Large intestine (tissue), 3 donors: ENCODE measurements at regions not wholly inside any gene's neighbourhood (a gene's known extent, or its start where the extent isn't known, plus 50 kb on each side); places are given as distances from the start of the nearest gene placed in this dataset.

Experiments used
- DNase-seq, 2 donors: peaks; one replicate each; pipeline versions ENCODE4 v3.0.0 to v3.0.0-alpha.2; 2013
- H3K27ac ChIP-seq: one replicate; pipeline ENCODE4 v1.5.1; 2013; ENCODE audit warnings: low read length
- H3K27me3 ChIP-seq: 2 replicates; pipeline ENCODE4 v1.6.1; 2013; ENCODE audit warnings: low read length; ENCODE audit not compliant: control insufficient read depth, insufficient read depth
- H3K36me3 ChIP-seq: 2 replicates; pipeline ENCODE4 v1.6.1; 2013; ENCODE audit warnings: low read length; ENCODE audit not compliant: control insufficient read depth, insufficient read depth
- H3K4me1 ChIP-seq: one replicate; pipeline ENCODE4 v1.6.1; 2013; ENCODE audit warnings: low read length; ENCODE audit not compliant: control insufficient read depth, insufficient read depth
- H3K4me3 ChIP-seq: one replicate; pipeline ENCODE4 v1.5.1; 2013; ENCODE audit warnings: low read length
- H3K9me3 ChIP-seq: one replicate; pipeline ENCODE4 v1.6.1; 2013; ENCODE audit warnings: mild to moderate bottlenecking, low read depth, low read length, moderate library complexity; ENCODE audit not compliant: control insufficient read depth
- WGBS: methylation state at CpG from one replicate; pipeline ENCODE4 v1.1.5; 2013; ENCODE audit warnings: low lambda C conversion rate; ENCODE audit not compliant: insufficient coverage; 5-methylcytosine and 5-hydroxymethylcytosine counted together

DNA sequence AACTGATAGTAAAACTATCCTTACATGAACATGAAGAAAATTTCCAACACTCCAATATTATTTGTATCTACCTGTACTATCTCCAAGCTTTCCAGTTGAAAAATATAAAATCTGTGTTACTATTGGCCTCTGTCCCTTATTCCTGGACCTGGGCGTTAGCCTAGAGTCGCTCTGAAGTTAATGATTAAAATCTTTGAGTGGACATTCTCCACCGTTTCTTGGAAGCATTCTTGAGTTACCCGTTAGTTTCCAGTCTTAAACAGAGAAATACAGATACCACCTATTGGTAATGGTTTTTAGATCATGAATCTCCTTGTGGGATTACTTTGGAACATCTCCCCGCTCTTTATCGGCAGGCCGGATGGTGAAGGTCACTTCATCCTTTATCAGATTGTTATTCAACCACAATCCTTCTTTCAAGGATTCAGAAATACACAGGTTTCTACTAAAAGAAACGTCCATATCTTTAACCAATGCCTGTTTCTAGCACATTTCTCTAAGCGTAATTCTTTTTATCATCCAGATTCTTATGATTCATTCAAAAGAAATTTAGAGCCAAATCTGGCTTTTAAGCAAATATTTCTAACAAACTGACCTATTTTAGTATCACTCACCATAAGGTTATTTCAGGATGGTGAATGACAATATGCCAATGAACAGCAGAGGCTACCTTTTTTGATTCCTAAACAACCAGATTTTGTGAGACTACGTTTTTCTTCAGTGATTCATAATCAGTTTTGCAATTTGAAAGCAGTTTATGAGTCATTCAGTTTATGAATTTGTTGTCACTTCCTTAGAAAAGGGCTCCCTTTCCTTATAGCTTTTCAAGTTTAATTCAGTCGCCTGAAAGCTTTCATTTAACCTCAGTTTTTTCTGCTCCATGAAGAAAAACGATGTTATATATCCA lies 70.2 kb upstream of the ERRFI1 start:
- Histone ChIP-seq H3K4me3 (no peak overlapping the region), H3K27ac (peak overlapping the region; percentile 96), H3K27me3 (no peaks in the 10 kb centered on the region), H3K9me3 (no peaks in the 10 kb centered on the region), H3K36me3 (no peaks in the 10 kb centered on the region), H3K4me1 (peaks cover 60% of the 10 kb centered on the region)
- DNase-seq = peak in 1 of 2 donors; percentile 73
- 25% methylated on average over 2 of the region's 12 CpGs for WGBS

DNA sequence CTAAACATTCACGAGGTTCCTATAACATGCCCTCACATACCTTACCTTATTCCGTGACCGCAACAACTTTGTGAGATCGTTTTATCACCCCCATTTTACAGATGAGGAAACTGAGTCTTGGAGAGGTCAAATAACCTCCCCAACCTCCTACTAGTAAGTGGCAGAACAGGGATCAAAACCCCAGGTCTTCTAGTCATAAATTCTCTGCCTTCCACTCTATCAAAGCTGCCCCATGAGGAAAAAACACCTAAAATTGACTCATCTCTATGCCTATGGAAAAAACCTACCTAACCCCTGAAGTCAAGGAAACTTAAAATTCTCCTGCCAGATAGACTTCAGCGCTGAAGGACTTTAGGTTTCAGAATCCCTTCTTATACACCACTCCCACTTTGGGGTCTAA lies 69.5 kb upstream of the ERRFI1 start:
- Histone ChIP-seq H3K4me1 (peaks cover 60% of the 10 kb centered on the region), H3K36me3 (no peaks in the 10 kb centered on the region)
- WGBS = no CpG with 5 or more reads among the region's 5 CpGs

DNA sequence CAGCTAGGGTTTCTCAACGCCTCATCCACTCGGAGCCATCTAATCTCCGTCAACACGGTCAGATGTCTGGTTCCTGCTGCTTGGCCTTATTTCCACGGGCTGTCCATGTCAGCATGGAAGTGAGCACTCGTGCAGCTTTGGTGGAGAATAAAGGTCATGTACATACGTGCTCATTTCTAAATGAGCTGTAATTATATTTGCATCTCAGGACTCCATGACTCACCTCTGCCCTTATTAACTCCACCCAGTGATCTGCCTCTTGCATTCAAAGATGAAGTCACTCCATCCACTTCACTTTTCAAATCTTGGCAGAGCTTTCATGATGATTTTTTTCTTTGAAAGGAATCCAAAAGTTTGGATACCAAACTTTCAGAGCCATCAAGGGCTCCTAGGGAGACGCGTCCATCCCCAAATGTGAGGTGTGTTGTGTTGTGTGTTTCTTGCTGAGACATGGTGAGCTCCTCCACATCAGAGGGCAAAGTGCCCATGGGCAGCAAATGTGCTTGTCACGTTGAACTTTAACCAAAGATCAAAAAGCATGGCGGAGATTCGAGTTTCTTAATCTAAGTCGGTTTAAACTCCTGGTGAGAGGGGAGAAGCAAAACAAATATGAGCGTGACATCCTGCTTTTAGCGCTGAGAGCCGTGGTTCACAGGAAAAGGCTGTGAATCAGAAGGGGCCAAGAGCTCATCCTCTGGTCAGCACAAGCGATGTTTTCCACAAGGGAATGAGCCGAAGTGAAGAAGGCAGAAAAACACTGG lies 68.6 kb upstream of the ERRFI1 start:
- Histone ChIP-seq H3K4me3 (no peak overlapping the region), H3K9me3 (no peaks in the 10 kb centered on the region), H3K36me3 (no peaks in the 10 kb centered on the region), H3K4me1 (peaks cover 60% of the 10 kb centered on the region), H3K27ac (peak overlapping the region; percentile 96), H3K27me3 (no peaks in the 10 kb centered on the region)
- DNase-seq = peak; percentile 91 to 94
- no CpG with 5 or more reads among the region's 18 CpGs for WGBS

More for the DNA sequence above, 69.5 kb upstream of the ERRFI1 start:
- DNase-seq = no peak
- no peak overlapping the region for H3K4me3 ChIP-seq
- peak overlapping the region; percentile 96 for H3K27ac ChIP-seq
- H3K27me3 ChIP-seq = no peaks in the 10 kb centered on the region
- no peaks in the 10 kb centered on the region for H3K9me3 ChIP-seq

DNA sequence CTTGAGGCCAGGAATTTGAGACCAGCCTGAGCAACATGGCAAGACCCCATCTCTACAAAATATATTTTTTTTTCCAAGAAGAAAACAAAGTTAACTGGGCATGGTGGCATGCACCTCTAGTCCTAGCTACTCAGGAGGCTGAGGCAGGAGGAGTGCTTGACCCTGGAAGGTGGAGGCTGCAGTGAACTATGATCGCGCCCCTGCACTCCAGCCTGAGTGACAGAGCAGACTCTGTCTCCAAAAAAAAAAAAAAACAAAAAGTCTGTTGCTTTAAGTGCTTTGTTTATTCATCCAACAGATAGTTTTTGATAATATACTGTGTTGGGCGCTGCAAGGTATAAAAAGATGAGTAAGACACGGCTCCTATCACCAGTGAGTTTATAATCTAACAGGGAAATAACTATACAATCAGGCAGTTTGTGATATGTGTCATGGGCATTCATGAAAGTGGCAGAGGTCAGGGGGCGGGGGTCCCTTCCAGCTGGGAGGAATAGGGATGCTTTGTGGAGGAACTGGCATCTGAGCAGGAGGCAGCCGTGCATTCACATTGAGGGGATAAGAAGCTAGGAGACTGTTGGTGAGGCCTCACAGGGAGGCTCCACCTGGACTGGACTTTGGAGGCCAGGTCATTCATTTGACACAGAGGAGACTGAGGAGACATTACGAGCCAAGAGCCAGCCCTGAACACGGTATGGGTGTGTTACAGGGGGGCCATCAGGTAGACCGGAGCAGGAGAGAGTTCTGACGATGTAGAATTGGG lies 67.3 kb upstream of the ERRFI1 start:
- peak in 1 of 2 donors; percentile 70 for DNase-seq
- Histone ChIP-seq H3K4me1 (peaks cover 58% of the 10 kb centered on the region), H3K36me3 (no peaks in the 10 kb centered on the region), H3K4me3 (no peak overlapping the region), H3K27me3 (no peaks in the 10 kb centered on the region), H3K27ac (peak overlapping the region; percentile 96), H3K9me3 (no peaks in the 10 kb centered on the region)
- no CpG with 5 or more reads among the region's 10 CpGs for WGBS

DNA sequence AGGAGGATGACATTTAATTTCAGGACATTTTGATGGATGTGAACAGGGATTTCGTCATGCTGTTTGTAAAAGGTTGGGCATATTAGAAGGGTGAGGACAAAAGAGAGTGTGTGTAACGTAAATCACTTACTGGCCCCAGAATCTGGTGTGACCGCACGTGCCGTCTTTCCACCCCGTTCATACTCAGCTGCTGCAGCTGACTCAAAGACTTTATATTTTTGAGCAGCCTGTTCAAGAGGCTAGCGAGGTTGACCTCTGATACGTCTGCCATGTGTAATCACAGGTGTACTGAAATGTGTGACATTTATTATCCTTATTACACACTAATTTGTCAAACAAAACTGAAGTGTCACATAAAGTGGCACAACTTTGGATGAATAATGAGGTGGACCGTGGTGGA lies 66.5 kb upstream of the ERRFI1 start:
- no CpG with 5 or more reads among the region's 9 CpGs for WGBS
- Histone ChIP-seq H3K4me3 (no peak overlapping the region), H3K27me3 (no peaks in the 10 kb centered on the region), H3K4me1 (peaks cover 51% of the 10 kb centered on the region), H3K36me3 (no peaks in the 10 kb centered on the region), H3K27ac (peak overlapping the region; percentile 96), H3K9me3 (no peaks in the 10 kb centered on the region)
- peak in 1 of 2 donors; percentile 67 for DNase-seq

DNA sequence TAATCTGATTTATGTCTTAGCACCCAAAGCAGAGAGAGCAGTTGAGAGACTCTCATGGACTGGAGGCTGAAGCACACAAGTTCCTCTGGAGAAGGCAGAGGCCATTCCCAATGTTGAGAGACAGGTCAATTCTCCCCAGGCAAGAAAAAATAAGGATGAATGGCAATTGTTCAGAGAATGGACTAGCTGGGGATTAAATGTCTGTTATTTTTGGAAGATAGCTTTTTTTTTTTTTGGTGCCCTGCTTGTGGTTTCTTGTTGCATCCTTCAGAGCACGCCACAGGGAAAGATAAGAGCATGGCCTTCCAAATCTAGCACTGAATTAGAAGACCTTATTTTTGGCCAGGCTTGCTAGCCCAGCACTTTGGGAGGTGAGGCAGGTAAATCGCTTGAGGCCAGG lies 65.6 kb upstream of the ERRFI1 start:
- Histone ChIP-seq H3K27ac (no peak overlapping the region), H3K36me3 (no peaks in the 10 kb centered on the region), H3K4me3 (no peak overlapping the region), H3K4me1 (peaks cover 42% of the 10 kb centered on the region), H3K9me3 (no peaks in the 10 kb centered on the region), H3K27me3 (no peaks in the 10 kb centered on the region)
- DNase-seq = no peak
- no CpG with 5 or more reads among the region's 2 CpGs for WGBS

DNA sequence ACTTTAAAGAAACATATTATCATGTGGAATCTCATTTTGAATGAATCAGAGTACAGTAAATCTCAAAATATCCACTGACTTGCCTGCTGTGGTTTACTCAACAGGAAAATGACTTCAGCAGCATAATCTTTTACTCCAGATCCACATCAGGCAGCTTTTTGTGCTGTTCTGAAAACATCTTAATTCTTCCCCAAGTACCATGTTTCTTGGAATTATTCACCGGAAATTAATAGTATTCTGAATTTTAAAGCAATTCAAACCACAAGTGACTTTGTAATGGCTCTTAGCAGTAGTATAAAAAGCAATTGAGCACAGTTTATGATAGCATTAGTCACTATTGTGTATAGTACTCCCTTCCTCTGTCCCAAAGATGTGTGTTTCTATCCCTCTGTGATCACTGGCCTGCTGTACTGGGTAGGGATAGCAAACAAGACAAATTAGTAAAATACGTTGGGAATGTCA lies 64.2 kb upstream of the ERRFI1 start:
- no peak for DNase-seq
- no peaks in the 10 kb centered on the region for H3K27me3 ChIP-seq
- WGBS = no CpG with 5 or more reads among the region's 2 CpGs
- H3K9me3 ChIP-seq = no peaks in the 10 kb centered on the region
- H3K27ac ChIP-seq = no peak overlapping the region
- H3K4me1 ChIP-seq = peaks cover 29% of the 10 kb centered on the region
- no peak overlapping the region for H3K4me3 ChIP-seq
- H3K36me3 ChIP-seq = no peaks in the 10 kb centered on the region

DNA sequence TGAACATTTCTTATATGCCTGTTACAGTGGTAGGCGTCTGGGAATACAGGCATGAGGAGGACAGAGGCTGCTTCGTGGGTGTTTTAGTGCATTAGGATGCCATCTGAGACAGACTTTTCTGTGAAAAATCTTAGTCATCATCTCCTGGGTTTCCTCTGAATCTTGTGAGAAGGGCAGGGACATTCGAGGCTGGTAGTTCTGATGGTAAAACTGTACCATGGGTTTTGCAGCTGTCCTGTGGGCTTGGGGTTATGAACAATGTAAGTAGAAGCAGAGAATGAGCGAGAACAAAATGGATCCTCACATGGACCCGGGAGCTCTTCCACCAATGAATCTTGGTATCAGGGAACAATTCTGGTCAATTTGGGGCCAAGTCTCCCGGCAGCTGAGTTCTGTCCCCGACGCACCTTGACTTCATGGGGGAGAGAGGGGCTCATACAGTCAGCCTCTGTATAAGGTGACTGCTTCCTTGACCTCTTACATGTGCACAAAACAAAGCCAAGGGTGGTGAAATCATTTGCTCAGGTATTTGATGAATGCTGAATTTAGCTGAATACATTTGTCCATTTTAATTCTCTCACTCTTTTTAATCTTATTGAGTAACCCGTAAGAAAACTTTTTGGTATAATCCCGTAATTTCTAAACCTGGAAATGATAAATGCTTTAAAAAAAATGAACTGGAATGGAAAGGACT lies 63.6 kb upstream of the ERRFI1 start:
- no peak overlapping the region for H3K27ac ChIP-seq
- DNase-seq = no peak
- peaks cover 23% of the 10 kb centered on the region for H3K4me1 ChIP-seq
- H3K4me3 ChIP-seq = no peak overlapping the region
- H3K27me3 ChIP-seq = no peaks in the 10 kb centered on the region
- H3K36me3 ChIP-seq = no peaks in the 10 kb centered on the region
- no peaks in the 10 kb centered on the region for H3K9me3 ChIP-seq
- 100% methylated on average over 1 of the region's 10 CpGs for WGBS

DNA sequence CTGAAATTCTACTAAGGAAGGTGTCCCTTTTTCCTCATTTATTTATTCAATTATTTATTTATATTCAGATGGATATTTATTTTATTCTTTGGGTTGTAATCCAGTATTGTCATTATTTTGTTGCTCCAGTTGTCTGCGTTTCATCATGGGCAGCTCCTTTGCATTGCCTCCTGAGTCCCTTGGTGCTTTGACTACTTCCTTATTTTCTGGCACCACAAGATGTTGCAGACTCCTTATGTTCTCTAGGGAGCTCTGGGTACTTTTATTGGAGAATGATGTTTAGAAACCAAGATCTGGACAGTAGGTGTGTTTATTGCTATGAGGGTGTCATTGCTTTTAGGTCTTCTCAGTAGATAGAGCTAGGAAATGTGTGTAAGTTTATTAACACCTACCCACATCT lies 59.9 kb upstream of the ERRFI1 start:
- Histone ChIP-seq H3K9me3 (no peaks in the 10 kb centered on the region), H3K4me1 (peaks cover 17% of the 10 kb centered on the region), H3K27ac (no peak overlapping the region), H3K4me3 (no peak overlapping the region), H3K36me3 (no peaks in the 10 kb centered on the region), H3K27me3 (no peaks in the 10 kb centered on the region)
- WGBS = 100% methylated on average over 1 of the region's 1 CpG
- DNase-seq = no peak
